22Rv1 (cell line): ENCODE measurements at regions not wholly inside any gene's neighbourhood (a gene's known extent, or its start where the extent isn't known, plus 50 kb on each side); places are given as distances from the start of the nearest gene placed in this dataset.

ENCODE experiments used
- ZFX ChIP-seq: fragments of 450-650 bp; IDR thresholded peaks from 2 replicates; pipeline ENCODE4 v1.6.1; 2017; ENCODE audit warnings: antibody characterized with exemption, borderline replicate concordance
- TF ChIP-seq, protein P1 (sequence below): fragments of 450-650 bp; IDR thresholded peaks from 2 replicates; pipeline ENCODE4 v1.5.1; 2017; ENCODE audit warnings: mild to moderate bottlenecking

DNA sequence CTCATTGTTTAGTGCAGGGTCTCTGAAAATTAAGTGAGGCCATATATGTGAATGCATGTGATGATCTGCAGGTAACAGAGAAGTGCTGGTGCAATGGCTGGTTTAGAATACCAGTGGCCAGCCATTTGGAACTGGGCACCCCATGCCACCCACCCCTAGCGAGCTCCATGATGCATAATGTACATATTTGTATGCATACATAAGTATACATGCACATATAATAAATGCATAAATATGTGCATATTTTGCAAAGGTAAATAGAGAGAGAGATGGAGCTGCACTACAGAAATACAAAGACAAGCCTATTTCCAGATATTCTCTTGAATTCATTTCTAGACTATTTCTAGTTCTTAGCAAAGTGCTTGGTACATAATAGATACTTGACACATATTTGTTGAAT lies 68.5 kb upstream of the IGSF21 start:
- TF ChIP-seq, protein P1, sequence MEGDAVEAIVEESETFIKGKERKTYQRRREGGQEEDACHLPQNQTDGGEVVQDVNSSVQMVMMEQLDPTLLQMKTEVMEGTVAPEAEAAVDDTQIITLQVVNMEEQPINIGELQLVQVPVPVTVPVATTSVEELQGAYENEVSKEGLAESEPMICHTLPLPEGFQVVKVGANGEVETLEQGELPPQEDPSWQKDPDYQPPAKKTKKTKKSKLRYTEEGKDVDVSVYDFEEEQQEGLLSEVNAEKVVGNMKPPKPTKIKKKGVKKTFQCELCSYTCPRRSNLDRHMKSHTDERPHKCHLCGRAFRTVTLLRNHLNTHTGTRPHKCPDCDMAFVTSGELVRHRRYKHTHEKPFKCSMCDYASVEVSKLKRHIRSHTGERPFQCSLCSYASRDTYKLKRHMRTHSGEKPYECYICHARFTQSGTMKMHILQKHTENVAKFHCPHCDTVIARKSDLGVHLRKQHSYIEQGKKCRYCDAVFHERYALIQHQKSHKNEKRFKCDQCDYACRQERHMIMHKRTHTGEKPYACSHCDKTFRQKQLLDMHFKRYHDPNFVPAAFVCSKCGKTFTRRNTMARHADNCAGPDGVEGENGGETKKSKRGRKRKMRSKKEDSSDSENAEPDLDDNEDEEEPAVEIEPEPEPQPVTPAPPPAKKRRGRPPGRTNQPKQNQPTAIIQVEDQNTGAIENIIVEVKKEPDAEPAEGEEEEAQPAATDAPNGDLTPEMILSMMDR: no peak
- TF ChIP-seq ZFX: no peak
